LNCAP (cell line): ENCODE measurements at regions not wholly inside any gene's neighbourhood (a gene's known extent, or its start where the extent isn't known, plus 50 kb on each side); places are given as distances from the start of the nearest gene placed in this dataset.

ENCODE experiments used
- CTCF ChIP-seq: fragments of 450-650 bp; IDR thresholded peaks from 2 replicates; pipeline ENCODE4 v1.5.1; 2017; ENCODE audit warnings: mild to moderate bottlenecking

GRCh38 chr3:59308684-59309083, 258.9 kb upstream of the CFAP20DC start:
- TF ChIP-seq CTCF: no peak

GRCh38 chr3:59308001-59308400, 258.2 kb upstream of the CFAP20DC start:
- TF ChIP-seq CTCF: no peak

GRCh38 chr3:59306436-59306835, 256.6 kb upstream of the CFAP20DC start:
- no peak for TF ChIP-seq CTCF

DNA sequence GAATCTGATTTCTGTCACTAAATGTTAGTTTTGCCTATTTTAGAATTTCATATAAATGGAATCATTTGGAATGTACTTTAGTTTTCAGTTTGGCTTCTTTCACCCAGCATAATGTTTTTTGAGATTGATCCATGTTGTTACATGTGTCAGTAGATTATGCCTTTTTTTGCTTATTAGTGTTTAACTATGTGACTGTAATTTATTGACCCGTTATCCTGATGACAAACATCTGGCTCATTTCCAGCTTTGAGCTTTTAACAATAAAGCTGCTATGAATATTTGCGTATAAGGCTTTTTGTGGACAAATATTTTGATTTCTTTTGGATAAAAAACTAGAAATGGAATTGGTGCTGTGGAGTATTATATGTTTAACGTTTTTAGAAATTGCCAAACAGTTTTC, 254.5 kb upstream of the CFAP20DC start:
- no peak for TF ChIP-seq CTCF

DNA sequence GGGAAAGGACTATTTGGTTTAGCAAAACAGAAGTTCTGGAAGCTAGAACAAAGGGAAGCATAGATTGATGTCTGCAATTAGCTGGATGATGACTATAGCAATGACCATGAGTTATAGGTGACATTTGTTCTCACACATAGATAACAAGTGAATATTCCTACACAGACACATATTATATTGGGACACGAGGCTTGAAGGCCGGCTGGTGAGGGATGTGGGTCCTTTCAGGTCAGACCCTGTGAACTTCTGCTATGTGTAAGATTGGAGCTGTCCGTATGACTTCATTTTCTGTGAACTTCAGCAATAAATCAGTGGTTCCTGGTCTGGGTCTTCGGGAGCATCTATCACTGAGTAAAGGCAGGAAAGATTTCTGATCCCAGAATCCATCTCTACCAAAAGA, 253.6 kb upstream of the CFAP20DC start:
- TF ChIP-seq CTCF: no peak

DNA sequence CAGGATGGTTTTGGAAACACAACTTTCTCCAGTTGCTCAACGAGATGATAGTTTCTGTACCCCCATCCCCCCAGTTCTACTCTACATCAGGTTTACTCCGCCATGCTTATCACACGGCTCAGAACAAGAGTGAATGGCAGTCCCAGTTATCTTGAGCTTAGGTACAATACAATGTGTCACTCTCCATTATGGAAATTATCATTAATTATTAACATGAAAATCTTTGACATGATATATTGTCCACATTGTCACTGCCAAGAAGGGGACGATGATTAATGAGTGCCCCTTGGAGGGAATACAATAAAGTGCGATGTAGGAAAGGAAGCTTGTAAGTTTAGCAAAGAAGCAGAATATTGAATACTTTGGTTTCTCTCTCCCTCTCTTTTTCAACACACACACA, 252.6 kb upstream of the CFAP20DC start:
- TF ChIP-seq CTCF: no peak

- no peak for TF ChIP-seq CTCF
Measured at GRCh38 chr3:59300733-59301132, 250.9 kb upstream of the CFAP20DC start.

GRCh38 chr3:59299561-59299960, 249.7 kb upstream of the CFAP20DC start:
- no peak for TF ChIP-seq CTCF
